CD14-positive monocyte (primary cell): ENCODE measurements at regions not wholly inside any gene's neighbourhood (a gene's known extent, or its start where the extent isn't known, plus 50 kb on each side); places are given as distances from the start of the nearest gene placed in this dataset.

Experiments
- DNase-seq, 3 donors: peaks; one replicate each; pipeline ENCODE4 v3.0.0-alpha.2; 2011 to 2022
- H2AFZ ChIP-seq: 2 replicates; pipeline ENCODE4 v1.6.0; 2012; ENCODE audit warnings: mild to moderate bottlenecking, low read depth, low read length, inconsistent platforms; ENCODE audit not compliant: insufficient read depth, poor library complexity, severe bottlenecking
- H3K27ac ChIP-seq, 2 donors: 1 replicate in 1 of 2; 2 replicates in 1 of 2; pipeline ENCODE4 v1.5.1; 2012 to 2013; ENCODE audit warnings: low read length in 2 of 2, control low read depth in 1 of 2, inconsistent platforms in 1 of 2, low read depth in 1 of 2, mild to moderate bottlenecking in 1 of 2
- H3K27me3 ChIP-seq, 2 donors: one replicate each; pipeline versions ENCODE4 v1.6.0 to v1.6.1; 2011 to 2013; ENCODE audit warnings: low read length in 2 of 2; ENCODE audit not compliant: control insufficient read depth in 2 of 2, insufficient read depth in 2 of 2
- H3K36me3 ChIP-seq, 2 donors: replicated peaks in 1 of 2; 1 replicate in 1 of 2; 2 replicates in 1 of 2; pipeline versions ENCODE4 v1.5.1 to v1.6.1; 2012 to 2013; ENCODE audit warnings: low read length in 2 of 2, control low read depth in 1 of 2, inconsistent platforms in 1 of 2, mild to moderate bottlenecking in 1 of 2; ENCODE audit not compliant: insufficient read depth in 2 of 2, control insufficient read depth in 1 of 2
- H3K4me1 ChIP-seq, 2 donors: 1 replicate in 1 of 2; 2 replicates in 1 of 2; pipeline versions ENCODE4 v1.5.1 to v1.6.1; 2012 to 2013; ENCODE audit warnings: low read length in 2 of 2, control low read depth in 1 of 2, inconsistent platforms in 1 of 2, mild to moderate bottlenecking in 1 of 2, moderate library complexity in 1 of 2; ENCODE audit not compliant: insufficient read depth in 2 of 2, control insufficient read depth in 1 of 2
- H3K4me2 ChIP-seq: replicated peaks from 2 replicates; pipeline ENCODE3; 2012; ENCODE audit warnings: low read length, moderate library complexity, mild to moderate bottlenecking; ENCODE audit not compliant: poor library complexity, severe bottlenecking; ENCODE audit errors: extremely low read depth
- H3K4me3 ChIP-seq, 3 experiments: fragments of 200-600 bp in 1 of 3; sonication (generic) in 1 of 3; replicated peaks in 1 of 3; 1 replicate in 2 of 3; 2 replicates in 1 of 3; pipeline ENCODE4 v1.5.1; 2011 to 2013; ENCODE audit warnings: low read length in 3 of 3, mild to moderate bottlenecking in 3 of 3, control low read depth in 2 of 3, low read depth in 2 of 3, inconsistent platforms in 1 of 3, moderate library complexity in 1 of 3
- H3K79me2 ChIP-seq: 2 replicates; pipeline ENCODE4 v1.6.0; 2012; ENCODE audit warnings: mild to moderate bottlenecking, control low read depth, inconsistent platforms, low read length, moderate library complexity; ENCODE audit not compliant: insufficient read depth
- H3K9ac ChIP-seq: 2 replicates; pipeline ENCODE4 v1.6.0; 2017; ENCODE audit warnings: low read length, mild to moderate bottlenecking; ENCODE audit not compliant: insufficient read depth, poor library complexity, severe bottlenecking
- H3K9me3 ChIP-seq, 2 donors: replicated peaks in 1 of 2; 1 replicate in 1 of 2; 2 replicates in 1 of 2; pipeline versions ENCODE4 v1.5.1 to v1.6.1; 2012 to 2013; ENCODE audit warnings: low read length in 2 of 2, control low read depth in 1 of 2; ENCODE audit not compliant: control insufficient read depth in 1 of 2, insufficient read depth in 1 of 2
- H4K20me1 ChIP-seq: 2 replicates; pipeline ENCODE4 v1.6.0; 2012; ENCODE audit warnings: mild to moderate bottlenecking, low read length, control low read depth, moderate library complexity; ENCODE audit not compliant: insufficient read depth
- H3K27ac Mint-ChIP-seq, 7 donors: one replicate each; pipeline ENCODE4 v1.8.0; 2020; ENCODE audit warnings: mild to moderate bottlenecking in 7 of 7, mixed read lengths in 7 of 7, moderate library complexity in 6 of 7, inconsistent platforms in 2 of 7
- H3K27me3 Mint-ChIP-seq, 3 donors: one replicate each; pipeline ENCODE4 v1.8.0; 2021 to 2022; ENCODE audit warnings: low read depth in 3 of 3, mild to moderate bottlenecking in 3 of 3, mixed read lengths in 3 of 3, moderate library complexity in 3 of 3, inconsistent platforms in 1 of 3
- H3K36me3 Mint-ChIP-seq, 2 donors: one replicate each; pipeline ENCODE4 v1.8.0; 2020; ENCODE audit warnings: mixed read lengths in 2 of 2, inconsistent platforms in 1 of 2, mild to moderate bottlenecking in 1 of 2
- H3K4me1 Mint-ChIP-seq: one replicate; pipeline ENCODE4 v1.8.0; 2020; ENCODE audit warnings: mild to moderate bottlenecking, mixed read lengths
- H3K4me3 Mint-ChIP-seq, 2 donors: one replicate each; pipeline ENCODE4 v1.8.0; 2020; ENCODE audit warnings: mild to moderate bottlenecking in 2 of 2, mixed read lengths in 2 of 2, moderate library complexity in 1 of 2
- H3K9me3 Mint-ChIP-seq, 7 donors: one replicate each; pipeline ENCODE4 v1.8.0; 2020 to 2022; ENCODE audit warnings: mixed read lengths in 7 of 7, mild to moderate bottlenecking in 6 of 7, moderate library complexity in 6 of 7, inconsistent platforms in 2 of 7
- CTCF ChIP-seq: fragments of 200-600 bp; IDR thresholded peaks from one replicate; pipeline ENCODE4 v1.8.0; 2022; ENCODE audit warnings: antibody characterized with exemption, mild to moderate bottlenecking
- WGBS: methylation state at CpG from one replicate; pipeline ENCODE4 v1.1.5; 2013; ENCODE audit warnings: missing lambda C conversion rate; ENCODE audit not compliant: insufficient coverage; 5-methylcytosine and 5-hydroxymethylcytosine counted together
- intact Hi-C, 2 donors: fragments of 100-400 bp; cut with micrococcal nuclease; formaldehyde crosslinking; loops; one replicate each; pipeline versions ENCODE4 v1.15.0 to v1.15.1; 2023

- intact Hi-C loops: no loop called here
- Histone ChIP-seq H3K9me3 (no peaks in the 10 kb centered on the region), H3K4me1 (no peaks in the 10 kb centered on the region), H3K27ac (no peak overlapping the region), H3K79me2 (no peaks in the 10 kb centered on the region), H4K20me1 (no peaks in the 10 kb centered on the region), H3K4me3 (no peak overlapping the region), H3K27me3 (no peaks in the 10 kb centered on the region), H3K9ac (no peak overlapping the region), H2AFZ (no peak overlapping the region), H3K4me2 (no peak overlapping the region), H3K36me3 (no peaks in the 10 kb centered on the region)
- Mint-ChIP-seq H3K9me3 (peaks cover 0 to 4% (median 0%) of the 10 kb centered on the region in 7 donors), H3K27me3 (no peaks in the 10 kb centered on the region), H3K4me3 (no peak overlapping the region), H3K4me1 (no peaks in the 10 kb centered on the region), H3K36me3 (no peaks in the 10 kb centered on the region), H3K27ac (no peak overlapping the region)
- DNase-seq: no peak
- no peak for TF ChIP-seq CTCF
- WGBS: 100% methylated on average over 1 of the region's 1 CpG
These were observed 936.2 kb downstream of the DSC3 start for GRCh38 chr18:30106356-30106755.

- Mint-ChIP-seq H3K27me3 (no peaks in the 10 kb centered on the region), H3K36me3 (no peaks in the 10 kb centered on the region), H3K9me3 (peaks cover 0 to 4% (median 0%) of the 10 kb centered on the region in 7 donors), H3K4me1 (no peaks in the 10 kb centered on the region), H3K4me3 (no peak overlapping the region), H3K27ac (no peak overlapping the region)
- no peaks in the 10 kb centered on the region for H3K27me3 ChIP-seq
- no peak for DNase-seq
- intact Hi-C loops: no loop called here
- no peak overlapping the region for H2AFZ ChIP-seq
- no peak overlapping the region for H3K4me3 ChIP-seq
- H3K4me1 ChIP-seq: no peaks in the 10 kb centered on the region
- no peak overlapping the region for H3K9ac ChIP-seq
- no peaks in the 10 kb centered on the region for H4K20me1 ChIP-seq
- no peaks in the 10 kb centered on the region for H3K36me3 ChIP-seq
- no CpG with 5 or more reads among the region's 2 CpGs for WGBS
- H3K4me2 ChIP-seq: no peak overlapping the region
- H3K9me3 ChIP-seq: no peaks in the 10 kb centered on the region
- no peak for TF ChIP-seq CTCF
- no peak overlapping the region for H3K27ac ChIP-seq
- H3K79me2 ChIP-seq: no peaks in the 10 kb centered on the region
These were observed 938.7 kb downstream of the DSC3 start for GRCh38 chr18:30103881-30104280.
